ENCODE measurements at regions not wholly inside any gene's neighbourhood (a gene's known extent, or its start where the extent isn't known, plus 50 kb on each side); places are given as distances from the start of the nearest gene placed in this dataset.
"Not testable (repeated sequence)": the region's sequence is repeated elsewhere in the genome, so short reads cannot be mapped to it uniquely, and the experiment has no call there.

DNA sequence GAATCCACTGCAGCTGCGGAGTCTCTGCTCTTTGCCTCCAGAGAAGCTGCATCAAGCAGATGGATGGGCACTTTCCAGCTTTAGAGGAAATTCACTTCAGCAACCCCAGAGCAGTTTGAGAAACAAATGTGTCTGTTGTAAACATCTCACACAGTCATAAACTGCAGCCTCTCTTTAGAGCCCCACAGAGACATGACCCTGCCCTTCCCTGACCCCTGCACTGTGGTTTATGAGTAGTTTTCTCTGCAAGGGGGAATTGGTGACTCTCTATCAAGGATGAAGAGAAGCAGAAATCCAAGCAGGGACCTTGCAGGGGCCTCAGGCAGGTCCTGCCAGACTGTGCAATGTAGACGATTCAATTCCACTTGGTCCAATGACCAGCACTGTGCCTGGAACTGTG lies 160.2 kb downstream of the SH2D4B start:
- DNase-seq, result peak; percentile 34

- peak; percentile 92 for DNase-seq
These were observed 161.9 kb downstream of the SH2D4B start for GRCh38 chr10:80699602-80700039.

DNA sequence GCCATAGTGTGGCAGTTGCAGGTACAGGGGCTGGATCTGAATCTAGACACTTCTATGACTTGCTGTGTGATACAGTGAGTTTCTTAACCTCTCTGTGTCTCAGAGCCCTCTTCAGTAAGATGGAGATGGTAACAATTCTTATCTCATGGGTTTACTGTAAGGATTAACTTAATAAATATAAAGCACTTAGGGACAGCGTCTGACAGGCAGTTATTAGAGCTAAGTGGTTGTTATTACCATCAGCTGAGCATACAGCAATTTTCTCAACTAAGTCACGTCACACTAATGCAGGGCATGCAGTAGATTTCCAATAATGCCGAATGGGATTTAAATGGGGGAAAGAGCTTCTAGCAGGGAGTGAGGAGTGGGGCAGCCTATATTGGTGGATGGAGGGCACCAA lies 162.6 kb downstream of the SH2D4B start:
- no peak for DNase-seq

GRCh38 chr10:80700760-80701444 lies 163.2 kb downstream of the SH2D4B start:
- DNase-seq, result peak; percentile 46

GRCh38 chr10:80701706-80702105 lies 164.0 kb downstream of the SH2D4B start:
- DNase-seq, result no peak

GRCh38 chr10:80702143-80702542 lies 164.4 kb downstream of the SH2D4B start:
- DNase-seq, result no peak

- no peak for DNase-seq
These were observed 168.2 kb downstream of the SH2D4B start for GRCh38 chr10:80705899-80706298.

GRCh38 chr10:80708185-80708584 lies 170.5 kb downstream of the SH2D4B start:
- DNase-seq, result no peak

GRCh38 chr10:80708808-80709207 lies 171.1 kb downstream of the SH2D4B start:
- DNase-seq, result no peak

- peak; percentile 27 for DNase-seq
These were observed 172.2 kb downstream of the SH2D4B start for GRCh38 chr10:80709866-80710265.

DNA sequence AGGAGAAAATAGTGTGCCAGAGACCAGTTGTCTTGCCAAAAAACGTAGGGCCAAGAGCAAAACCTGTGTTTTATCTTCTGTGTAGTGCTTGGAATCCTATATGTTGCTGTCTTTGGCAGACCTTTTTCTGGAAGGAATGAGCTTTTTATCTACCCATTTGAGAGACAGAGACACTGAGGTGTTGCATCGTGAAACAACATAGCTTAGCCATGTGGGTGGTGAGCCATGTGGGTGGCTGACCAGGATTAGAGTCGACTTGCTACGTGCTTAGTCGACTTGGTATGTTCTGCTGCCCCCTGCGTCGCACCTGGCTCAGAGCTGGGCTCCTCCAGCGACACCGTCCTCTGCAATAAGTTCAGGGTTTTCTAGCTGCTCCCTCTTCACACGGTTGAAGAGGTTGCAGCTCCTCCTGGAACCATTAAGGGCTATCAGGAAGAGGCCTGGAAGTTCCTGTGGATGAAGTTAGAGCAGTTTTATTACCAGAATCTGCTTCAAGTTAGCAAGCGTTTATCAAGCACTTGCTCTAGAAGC lies 175.8 kb downstream of the SH2D4B start:
- DNase-seq, result peak; percentile 46

- DNase-seq, result peak; percentile 42
These were observed 176.9 kb downstream of the SH2D4B start for GRCh38 chr10:80714566-80714965.

- peak; percentile 50 for DNase-seq
These were observed 180.3 kb downstream of the SH2D4B start for GRCh38 chr10:80718024-80718423.

- peak; percentile 8 for DNase-seq
These were observed 182.2 kb downstream of the SH2D4B start for GRCh38 chr10:80719935-80720334.

GRCh38 chr10:80720549-80720948 lies 182.8 kb downstream of the SH2D4B start:
- peak; percentile 6 for DNase-seq

DNA sequence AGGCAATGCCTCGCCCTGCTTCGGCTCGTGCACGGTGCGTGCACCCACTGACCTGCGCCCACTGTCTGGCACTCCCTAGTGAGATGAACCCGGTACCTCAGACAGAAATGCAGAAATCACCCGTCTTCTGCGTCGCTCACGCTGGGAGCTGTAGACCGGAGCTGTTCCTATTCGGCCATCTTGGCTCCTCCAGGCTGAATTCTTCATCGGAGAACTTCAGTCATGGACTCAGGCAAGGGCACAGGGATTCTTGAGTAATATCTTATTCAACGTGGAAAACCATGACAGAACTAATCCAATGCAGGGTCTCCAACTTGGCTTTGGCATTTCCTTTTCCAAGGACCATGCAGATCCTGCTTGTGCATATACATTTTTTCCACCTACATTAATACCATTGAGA lies 190.7 kb downstream of the SH2D4B start:
- not testable (repeated sequence) for DNase-seq

- DNase-seq, result no peak
These were observed 192.2 kb downstream of the SH2D4B start for GRCh38 chr10:80729896-80730295.

DNA sequence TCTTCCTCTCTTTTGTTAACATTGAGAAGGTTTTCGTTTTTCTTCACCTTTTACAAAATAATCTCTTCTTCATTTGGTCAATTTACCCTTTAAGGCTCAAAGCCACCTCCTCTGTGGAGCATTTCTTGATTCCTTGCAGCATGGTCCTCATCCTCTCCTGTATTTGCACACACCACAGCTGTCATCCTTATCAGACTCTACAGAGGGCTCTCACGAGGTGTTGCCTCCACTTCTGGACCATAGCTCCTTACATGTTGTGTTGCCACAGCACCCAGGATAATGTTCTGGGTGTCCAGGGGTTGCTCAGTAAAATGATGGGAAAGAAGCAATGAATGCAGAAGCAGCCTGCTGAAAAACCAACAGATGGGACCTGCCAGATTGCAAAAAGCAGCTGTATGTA lies 192.8 kb downstream of the SH2D4B start:
- no peak for DNase-seq

DNA sequence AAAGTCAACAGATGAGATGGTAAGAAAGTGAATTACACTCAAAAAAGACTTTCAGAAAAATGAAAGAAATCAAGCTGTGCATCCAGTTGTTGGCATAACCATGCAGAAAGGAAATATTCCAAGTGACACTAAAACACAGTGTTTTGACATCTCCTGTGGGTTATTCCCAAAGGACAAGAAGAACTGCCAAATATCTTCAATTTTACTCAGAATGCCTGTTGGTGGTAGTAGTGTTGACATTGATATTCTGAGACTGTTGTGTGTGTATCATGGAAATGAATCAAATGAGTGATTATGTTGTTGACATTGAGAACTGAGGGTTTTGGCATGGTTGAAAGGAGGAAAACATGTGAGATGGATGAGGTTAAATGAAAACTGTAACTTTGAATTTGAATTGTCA lies 196.9 kb downstream of the SH2D4B start:
- DNase-seq, result no peak

- DNase-seq, result no peak
These were observed 199.5 kb downstream of the SH2D4B start for GRCh38 chr10:80737209-80737608.

GRCh38 chr10:80739328-80739727 lies 201.6 kb downstream of the SH2D4B start:
- no peak for DNase-seq

- DNase-seq, result no peak
These were observed 202.4 kb downstream of the SH2D4B start for GRCh38 chr10:80739963-80740715.

DNA sequence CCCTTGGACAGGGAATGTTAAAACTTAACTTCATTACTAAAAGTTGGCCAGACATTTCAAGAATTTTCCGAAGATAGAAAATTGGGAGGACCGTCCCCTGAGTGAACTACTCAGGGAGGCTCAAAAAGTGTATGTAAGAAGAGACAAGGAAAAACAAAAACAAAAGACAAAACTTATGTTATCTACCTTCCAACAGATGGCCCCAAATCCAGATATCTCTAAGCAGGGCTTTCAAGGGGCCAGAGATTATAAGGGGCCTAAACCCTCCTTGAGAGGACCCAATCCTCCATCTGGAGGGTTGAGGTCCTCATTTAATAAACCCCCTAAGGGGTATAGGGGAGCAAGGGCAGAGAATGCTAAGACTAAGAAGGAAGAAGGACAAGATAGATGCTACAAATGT lies 203.6 kb downstream of the SH2D4B start:
- DNase-seq, result no peak

GRCh38 chr10:80750268-80750667 lies 212.6 kb downstream of the SH2D4B start:
- no peak for DNase-seq
